WERI-Rb-1 (cell line): ENCODE measurements at regions not wholly inside any gene's neighbourhood (a gene's known extent, or its start where the extent isn't known, plus 50 kb on each side); places are given as distances from the start of the nearest gene placed in this dataset.

Experiments used
- DNase-seq: peaks from one replicate; pipeline ENCODE4 v3.0.0-alpha.2; 2020
- H3K27ac ChIP-seq: fragments of 250-450 bp; sonication (Bioruptor Pico); 2 replicates; pipeline ENCODE4 v1.5.1; 2020; ENCODE audit warnings: mild to moderate bottlenecking, moderate library complexity
- H3K27me3 ChIP-seq: fragments of 250-450 bp; sonication (Bioruptor Pico); 2 replicates; pipeline ENCODE4 v1.5.1; 2021; ENCODE audit warnings: mild to moderate bottlenecking, low read depth, moderate library complexity; ENCODE audit not compliant: insufficient read depth, severe bottlenecking
- H3K36me3 ChIP-seq: fragments of 250-450 bp; sonication (Bioruptor Pico); 2 replicates; pipeline ENCODE4 v1.5.1; 2020; ENCODE audit warnings: mild to moderate bottlenecking, moderate library complexity
- H3K4me3 ChIP-seq: 2 replicates; pipeline ENCODE4 v1.5.1; 2011; ENCODE audit warnings: low read depth, mild to moderate bottlenecking, control low read depth, low read length
- H3K9me3 ChIP-seq: fragments of 250-450 bp; sonication (Bioruptor Pico); 2 replicates; pipeline ENCODE4 v1.5.1; 2021; ENCODE audit warnings: mild to moderate bottlenecking, moderate library complexity; ENCODE audit not compliant: severe bottlenecking
- CTCF ChIP-seq: IDR thresholded peaks from 2 replicates; pipeline ENCODE4 v1.5.1; 2011; ENCODE audit warnings: low read depth, mild to moderate bottlenecking, control low read depth, inconsistent platforms, low read length

GRCh38 chr19:8926341-8926740, 83.9 kb downstream of the MUC16 start:
- TF ChIP-seq CTCF: no peak
- H3K36me3 ChIP-seq: no peaks in the 10 kb centered on the region
- DNase-seq: no peak
- H3K9me3 ChIP-seq: no peaks in the 10 kb centered on the region
- H3K27ac ChIP-seq: no peak overlapping the region
- H3K27me3 ChIP-seq: peaks cover 47% of the 10 kb centered on the region
- no peak overlapping the region for H3K4me3 ChIP-seq

GRCh38 chr19:8935460-8935859, 74.7 kb downstream of the MUC16 start:
- no peak overlapping the region for H3K4me3 ChIP-seq
- peaks cover 45% of the 10 kb centered on the region for H3K27me3 ChIP-seq
- no peaks in the 10 kb centered on the region for H3K9me3 ChIP-seq
- no peaks in the 10 kb centered on the region for H3K36me3 ChIP-seq
- TF ChIP-seq CTCF: no peak
- no peak for DNase-seq
- no peak overlapping the region for H3K27ac ChIP-seq

- no peak for DNase-seq
- Histone ChIP-seq H3K36me3 (no peaks in the 10 kb centered on the region), H3K9me3 (peaks cover 4% of the 10 kb centered on the region)
Measured at GRCh38 chr19:8938576-8938975, 71.6 kb downstream of the MUC16 start.

More at GRCh38 chr19:8938576-8938975, 71.6 kb downstream of the MUC16 start:
- peaks cover 19% of the 10 kb centered on the region for H3K27me3 ChIP-seq
- no peak overlapping the region for H3K4me3 ChIP-seq
- no peak overlapping the region for H3K27ac ChIP-seq
- TF ChIP-seq CTCF: no peak
